ENCODE measurements at regions not wholly inside any gene's neighbourhood (a gene's known extent, or its start where the extent isn't known, plus 50 kb on each side); places are given as distances from the start of the nearest gene placed in this dataset.

- H3K9me3 Mint-ChIP-seq = no peaks in the 10 kb centered on the region
- H3K36me3 Mint-ChIP-seq = no peaks in the 10 kb centered on the region
- H3K4me1 Mint-ChIP-seq = peaks cover 12% of the 10 kb centered on the region
- peaks cover 37% of the 10 kb centered on the region for H3K27me3 Mint-ChIP-seq
- DNase-seq = no peak
- no peak overlapping the region for H3K27ac Mint-ChIP-seq
- H3K4me3 Mint-ChIP-seq = no peak overlapping the region
These were observed 178.4 kb downstream of the KCNA5 start for GRCh38 chr12:5222011-5222461.

- no peak overlapping the region for H3K4me3 Mint-ChIP-seq
- H3K27ac Mint-ChIP-seq = no peak overlapping the region
- H3K9me3 Mint-ChIP-seq = no peaks in the 10 kb centered on the region
- H3K27me3 Mint-ChIP-seq = peaks cover 32% of the 10 kb centered on the region
- no peak for DNase-seq
- peaks cover 12% of the 10 kb centered on the region for H3K4me1 Mint-ChIP-seq
- H3K36me3 Mint-ChIP-seq = no peaks in the 10 kb centered on the region
These were observed 179.1 kb downstream of the KCNA5 start for GRCh38 chr12:5222729-5223128.

- H3K27me3 Mint-ChIP-seq = peaks cover 28% of the 10 kb centered on the region
- H3K36me3 Mint-ChIP-seq = no peaks in the 10 kb centered on the region
- no peak for DNase-seq
- peaks cover 12% of the 10 kb centered on the region for H3K4me1 Mint-ChIP-seq
- no peak overlapping the region for H3K4me3 Mint-ChIP-seq
- H3K9me3 Mint-ChIP-seq = peaks cover 2% of the 10 kb centered on the region
- no peak overlapping the region for H3K27ac Mint-ChIP-seq
These were observed 180.2 kb downstream of the KCNA5 start for GRCh38 chr12:5223881-5224280.

GRCh38 chr12:5226581-5226980, 182.9 kb downstream of the KCNA5 start:
- no peak for DNase-seq

GRCh38 chr12:5227708-5228373, 184.2 kb downstream of the KCNA5 start:
- peaks cover 2% of the 10 kb centered on the region for H3K9me3 Mint-ChIP-seq
- H3K27me3 Mint-ChIP-seq = peaks cover 17% of the 10 kb centered on the region
- no peak overlapping the region for H3K27ac Mint-ChIP-seq
- no peak for DNase-seq
- no peak overlapping the region for H3K4me3 Mint-ChIP-seq
- no peaks in the 10 kb centered on the region for H3K4me1 Mint-ChIP-seq
- no peaks in the 10 kb centered on the region for H3K36me3 Mint-ChIP-seq

More at GRCh38 chr12:5226581-5226980, 182.9 kb downstream of the KCNA5 start:
- Mint-ChIP-seq H3K9me3 (peaks cover 2% of the 10 kb centered on the region), H3K4me3 (no peak overlapping the region), H3K36me3 (no peaks in the 10 kb centered on the region), H3K4me1 (peaks cover under 1% of the 10 kb centered on the region), H3K27me3 (peaks cover 25% of the 10 kb centered on the region), H3K27ac (no peak overlapping the region)

- H3K27ac Mint-ChIP-seq = no peak overlapping the region
- H3K27me3 Mint-ChIP-seq = peaks cover 4% of the 10 kb centered on the region
- DNase-seq = no peak
- no peaks in the 10 kb centered on the region for H3K4me1 Mint-ChIP-seq
- H3K4me3 Mint-ChIP-seq = no peak overlapping the region
- no peaks in the 10 kb centered on the region for H3K36me3 Mint-ChIP-seq
- peaks cover 2% of the 10 kb centered on the region for H3K9me3 Mint-ChIP-seq
These were observed 186.5 kb downstream of the KCNA5 start for GRCh38 chr12:5230156-5230555.

- Mint-ChIP-seq H3K27me3 (no peaks in the 10 kb centered on the region), H3K4me1 (no peaks in the 10 kb centered on the region), H3K9me3 (peaks cover 2% of the 10 kb centered on the region), H3K27ac (no peak overlapping the region), H3K36me3 (no peaks in the 10 kb centered on the region), H3K4me3 (no peak overlapping the region)
- no peak for DNase-seq
These were observed 187.2 kb downstream of the KCNA5 start for GRCh38 chr12:5230861-5231260.

GRCh38 chr12:5232291-5232690, 188.6 kb downstream of the KCNA5 start:
- no peak for DNase-seq
- Mint-ChIP-seq H3K9me3 (peaks cover 2% of the 10 kb centered on the region), H3K36me3 (no peaks in the 10 kb centered on the region), H3K27ac (no peak overlapping the region), H3K4me1 (no peaks in the 10 kb centered on the region), H3K27me3 (no peaks in the 10 kb centered on the region), H3K4me3 (no peak overlapping the region)

GRCh38 chr12:5232826-5233500, 189.3 kb downstream of the KCNA5 start:
- Mint-ChIP-seq H3K27me3 (no peaks in the 10 kb centered on the region), H3K4me1 (no peaks in the 10 kb centered on the region), H3K27ac (no peak overlapping the region), H3K36me3 (no peaks in the 10 kb centered on the region), H3K4me3 (no peak overlapping the region), H3K9me3 (peaks cover 2% of the 10 kb centered on the region)
- no peak for DNase-seq

GRCh38 chr12:5236022-5236640, 192.5 kb downstream of the KCNA5 start:
- Mint-ChIP-seq H3K36me3 (no peaks in the 10 kb centered on the region), H3K27me3 (no peaks in the 10 kb centered on the region), H3K4me3 (no peak overlapping the region), H3K4me1 (no peaks in the 10 kb centered on the region), H3K9me3 (no peaks in the 10 kb centered on the region), H3K27ac (no peak overlapping the region)
- no peak for DNase-seq

- Mint-ChIP-seq H3K4me3 (no peak overlapping the region), H3K9me3 (no peaks in the 10 kb centered on the region), H3K36me3 (no peaks in the 10 kb centered on the region), H3K4me1 (no peaks in the 10 kb centered on the region), H3K27me3 (peaks cover 5% of the 10 kb centered on the region), H3K27ac (no peak overlapping the region)
- no peak for DNase-seq
These were observed 189.5 kb upstream of the NTF3 start for GRCh38 chr12:5242440-5242839.

- Mint-ChIP-seq H3K4me1 (no peaks in the 10 kb centered on the region), H3K9me3 (no peaks in the 10 kb centered on the region), H3K27me3 (peaks cover 5% of the 10 kb centered on the region), H3K4me3 (no peak overlapping the region), H3K36me3 (no peaks in the 10 kb centered on the region), H3K27ac (no peak overlapping the region)
- no peak for DNase-seq
These were observed 188.9 kb upstream of the NTF3 start for GRCh38 chr12:5243014-5243413.

- no peak overlapping the region for H3K4me3 Mint-ChIP-seq
- peaks cover 5% of the 10 kb centered on the region for H3K27me3 Mint-ChIP-seq
- no peaks in the 10 kb centered on the region for H3K36me3 Mint-ChIP-seq
- no peaks in the 10 kb centered on the region for H3K4me1 Mint-ChIP-seq
- H3K27ac Mint-ChIP-seq = no peak overlapping the region
- DNase-seq = no peak
- H3K9me3 Mint-ChIP-seq = no peaks in the 10 kb centered on the region
These were observed 187.4 kb upstream of the NTF3 start for GRCh38 chr12:5244513-5244972.

GRCh38 chr12:5246196-5246595, 185.7 kb upstream of the NTF3 start:
- H3K36me3 Mint-ChIP-seq = no peaks in the 10 kb centered on the region
- H3K9me3 Mint-ChIP-seq = no peaks in the 10 kb centered on the region
- DNase-seq = no peak
- no peaks in the 10 kb centered on the region for H3K4me1 Mint-ChIP-seq
- H3K4me3 Mint-ChIP-seq = no peak overlapping the region
- H3K27ac Mint-ChIP-seq = no peak overlapping the region
- H3K27me3 Mint-ChIP-seq = peaks cover 5% of the 10 kb centered on the region

- no peaks in the 10 kb centered on the region for H3K36me3 Mint-ChIP-seq
- DNase-seq = no peak
- no peaks in the 10 kb centered on the region for H3K4me1 Mint-ChIP-seq
- peaks cover 5% of the 10 kb centered on the region for H3K27me3 Mint-ChIP-seq
- H3K4me3 Mint-ChIP-seq = no peak overlapping the region
- H3K9me3 Mint-ChIP-seq = no peaks in the 10 kb centered on the region
- no peak overlapping the region for H3K27ac Mint-ChIP-seq
These were observed 184.8 kb upstream of the NTF3 start for GRCh38 chr12:5247144-5247543.

Data from activated naive CD8-positive, alpha-beta T cell treated with anti-CD3 and anti-CD28 coated beads for 36 hours (primary cell).